ENCODE measurements at regions not wholly inside any gene's neighbourhood (a gene's known extent, or its start where the extent isn't known, plus 50 kb on each side); places are given as distances from the start of the nearest gene placed in this dataset.

GRCh38 chr18:29378651-29379136 lies 1201.8 kb upstream of the CDH2 start:
- Histone ChIP-seq H3K9me3 (no peaks in the 10 kb centered on the region), H3K4me1 (no peaks in the 10 kb centered on the region), H3K4me3 (ENCODE audit: low read depth, low read length) (no peak overlapping the region), H3K36me3 (ENCODE audit: control insufficient read depth, insufficient read depth, low read length) (no peaks in the 10 kb centered on the region), H3K27me3 (replicated peaks; ENCODE audit: control insufficient read depth, insufficient read depth, low read length) (no peaks in the 10 kb centered on the region)
- no peak for TF ChIP-seq CTCF (IDR thresholded peaks at IDR 0.05; ENCODE audit: insufficient read depth in 1 of 2, low read depth in 1 of 2, low read length in 1 of 2, severe bottlenecking in 1 of 2, unreplicated experiment in 1 of 2)
- POLR2A ChIA-PET: no interaction called here
- H3K4me3 Mint-ChIP-seq (ENCODE audit: unreplicated experiment): no peak overlapping the region
- intact Hi-C loops (cut with micrococcal nuclease; ENCODE audit: unreplicated experiment): no loop called here
- no TSS peak for BruUV-seq (replicated peaks)
- H3K27ac Mint-ChIP-seq (ENCODE audit: unreplicated experiment): no peak overlapping the region
- no peaks in the 10 kb centered on the region for H3K4me1 Mint-ChIP-seq (ENCODE audit: low read depth, unreplicated experiment)
- H3K27me3 Mint-ChIP-seq (ENCODE audit: insufficient read depth, unreplicated experiment): no peaks in the 10 kb centered on the region
- CTCF ChIA-PET: no interaction called here
- DNase-seq: no peak
- no peaks in the 10 kb centered on the region for H3K36me3 Mint-ChIP-seq (ENCODE audit: insufficient read depth, unreplicated experiment)
- peaks cover 6% of the 10 kb centered on the region for H3K9me3 Mint-ChIP-seq (ENCODE audit: unreplicated experiment)

GRCh38 chr18:29377346-29377745 lies 1200.4 kb upstream of the CDH2 start:
- no peaks in the 10 kb centered on the region for H3K4me1 ChIP-seq
- intact Hi-C loops (cut with micrococcal nuclease; ENCODE audit: unreplicated experiment): no loop called here
- H3K36me3 Mint-ChIP-seq (ENCODE audit: insufficient read depth, unreplicated experiment): no peaks in the 10 kb centered on the region
- no peaks in the 10 kb centered on the region for H3K4me1 Mint-ChIP-seq (ENCODE audit: low read depth, unreplicated experiment)
- no peaks in the 10 kb centered on the region for H3K27me3 ChIP-seq (replicated peaks; ENCODE audit: control insufficient read depth, insufficient read depth, low read length)
- H3K9me3 ChIP-seq: no peaks in the 10 kb centered on the region
- CTCF ChIA-PET: no interaction called here
- no peak for TF ChIP-seq CTCF (IDR thresholded peaks at IDR 0.05; ENCODE audit: insufficient read depth in 1 of 2, low read depth in 1 of 2, low read length in 1 of 2, severe bottlenecking in 1 of 2, unreplicated experiment in 1 of 2)
- peaks cover 13% of the 10 kb centered on the region for H3K9me3 Mint-ChIP-seq (ENCODE audit: unreplicated experiment)
- no TSS peak for BruUV-seq (replicated peaks)
- POLR2A ChIA-PET: no interaction called here
- no peak overlapping the region for H3K27ac Mint-ChIP-seq (ENCODE audit: unreplicated experiment)
- H3K4me3 ChIP-seq (ENCODE audit: low read depth, low read length): no peak overlapping the region
- H3K4me3 Mint-ChIP-seq (ENCODE audit: unreplicated experiment): no peak overlapping the region
- DNase-seq: no peak
- H3K27me3 Mint-ChIP-seq (ENCODE audit: insufficient read depth, unreplicated experiment): no peaks in the 10 kb centered on the region
- no peaks in the 10 kb centered on the region for H3K36me3 ChIP-seq (ENCODE audit: control insufficient read depth, insufficient read depth, low read length)

- no peaks in the 10 kb centered on the region for H3K27me3 ChIP-seq (replicated peaks; ENCODE audit: control insufficient read depth, insufficient read depth, low read length)
- no peak for TF ChIP-seq CTCF (IDR thresholded peaks at IDR 0.05; ENCODE audit: insufficient read depth in 1 of 2, low read depth in 1 of 2, low read length in 1 of 2, severe bottlenecking in 1 of 2, unreplicated experiment in 1 of 2)
- H3K4me3 Mint-ChIP-seq (ENCODE audit: unreplicated experiment): no peak overlapping the region
- no peak overlapping the region for H3K27ac Mint-ChIP-seq (ENCODE audit: unreplicated experiment)
- no peaks in the 10 kb centered on the region for H3K4me1 ChIP-seq
- POLR2A ChIA-PET: no interaction called here
- peaks cover 13% of the 10 kb centered on the region for H3K9me3 Mint-ChIP-seq (ENCODE audit: unreplicated experiment)
- BruUV-seq (replicated peaks): no TSS peak
- H3K4me1 Mint-ChIP-seq (ENCODE audit: low read depth, unreplicated experiment): no peaks in the 10 kb centered on the region
- H3K36me3 Mint-ChIP-seq (ENCODE audit: insufficient read depth, unreplicated experiment): no peaks in the 10 kb centered on the region
- H3K36me3 ChIP-seq (ENCODE audit: control insufficient read depth, insufficient read depth, low read length): no peaks in the 10 kb centered on the region
- no peak overlapping the region for H3K4me3 ChIP-seq (ENCODE audit: low read depth, low read length)
- intact Hi-C loops (cut with micrococcal nuclease; ENCODE audit: unreplicated experiment): no loop called here
- H3K27me3 Mint-ChIP-seq (ENCODE audit: insufficient read depth, unreplicated experiment): no peaks in the 10 kb centered on the region
- CTCF ChIA-PET: no interaction called here
- no peak for DNase-seq
- no peaks in the 10 kb centered on the region for H3K9me3 ChIP-seq
These were observed 1196.1 kb upstream of the CDH2 start for GRCh38 chr18:29373000-29373399.
